Astrocyte (in vitro differentiated cells and primary cell): ENCODE measurements at regions not wholly inside any gene's neighbourhood (a gene's known extent, or its start where the extent isn't known, plus 50 kb on each side); places are given as distances from the start of the nearest gene placed in this dataset.
A peak's percentile ranks its signal among the peaks of the same experiment; 100 is the strongest.

Experiments
- DNase-seq: peaks from one replicate; pipeline ENCODE4 v3.0.0-alpha.2; 2010; ENCODE audit warnings: low read depth
- FAIRE-seq: peaks from 2 replicates; lab custom pipeline; 2011; peaks lifted over from hg19 to GRCh38; lab: Jason Lieb, UNC
- H2AFZ ChIP-seq: 2 replicates; pipeline ENCODE4 v1.6.0; 2012; ENCODE audit warnings: low read depth, low read length, inconsistent platforms
- H3K27ac ChIP-seq: 2 replicates; pipeline ENCODE4 v1.5.1; 2011; ENCODE audit warnings: low read depth, low read length, inconsistent platforms
- H3K27me3 ChIP-seq: 2 replicates; pipeline ENCODE4 v1.6.0; 2011; ENCODE audit warnings: low read length, inconsistent platforms; ENCODE audit not compliant: insufficient read depth
- H3K36me3 ChIP-seq: 2 replicates; pipeline ENCODE4 v1.5.1; 2011; ENCODE audit warnings: low read length, inconsistent platforms; ENCODE audit not compliant: insufficient read depth
- H3K4me1 ChIP-seq: 2 replicates; pipeline ENCODE4 v1.5.1; 2011; ENCODE audit warnings: low read length, inconsistent platforms; ENCODE audit not compliant: insufficient read depth
- H3K4me2 ChIP-seq: 2 replicates; pipeline ENCODE4 v1.6.0; 2012; ENCODE audit warnings: low read length, inconsistent platforms
- H3K4me3 ChIP-seq: 2 replicates; pipeline ENCODE4 v1.5.1; 2011; ENCODE audit warnings: low read depth, mild to moderate bottlenecking, low read length, inconsistent platforms; ENCODE audit not compliant: insufficient read depth
- H3K79me2 ChIP-seq: 2 replicates; pipeline ENCODE4 v1.6.0; 2012; ENCODE audit warnings: mild to moderate bottlenecking, low read length, inconsistent platforms; ENCODE audit not compliant: insufficient read depth
- H3K9ac ChIP-seq: 2 replicates; pipeline ENCODE4 v1.6.0; 2012; ENCODE audit warnings: mild to moderate bottlenecking, low read length, inconsistent platforms
- H3K9me3 ChIP-seq: 2 replicates; pipeline ENCODE4 v1.5.1; 2012; ENCODE audit warnings: low read depth, mild to moderate bottlenecking, low read length, inconsistent platforms; ENCODE audit not compliant: insufficient read depth
- H4K20me1 ChIP-seq: 2 replicates; pipeline ENCODE4 v1.6.0; 2012; ENCODE audit warnings: low read length, inconsistent platforms; ENCODE audit not compliant: insufficient read depth
- H3K27ac Mint-ChIP-seq: one replicate; pipeline ENCODE4 v1.8.0; 2021; ENCODE audit warnings: mild to moderate bottlenecking, mixed read lengths; ENCODE audit not compliant: unreplicated experiment
- H3K27me3 Mint-ChIP-seq: one replicate; pipeline ENCODE4 v1.8.0; 2021; ENCODE audit warnings: low read depth, mixed read lengths; ENCODE audit not compliant: unreplicated experiment
- H3K36me3 Mint-ChIP-seq: one replicate; pipeline ENCODE4 v1.8.0; 2021; ENCODE audit warnings: low read depth, mixed read lengths; ENCODE audit not compliant: unreplicated experiment
- H3K4me1 Mint-ChIP-seq: one replicate; pipeline ENCODE4 v1.8.0; 2021; ENCODE audit warnings: low read depth, mixed read lengths; ENCODE audit not compliant: unreplicated experiment
- H3K4me3 Mint-ChIP-seq: one replicate; pipeline ENCODE4 v1.8.0; 2021; ENCODE audit warnings: mild to moderate bottlenecking, moderate library complexity, mixed read lengths; ENCODE audit not compliant: unreplicated experiment
- H3K9me3 Mint-ChIP-seq: one replicate; pipeline ENCODE4 v1.8.0; 2021; ENCODE audit warnings: mild to moderate bottlenecking, mixed read lengths; ENCODE audit not compliant: unreplicated experiment
- CTCF ChIP-seq: IDR thresholded peaks from 2 replicates; pipeline ENCODE4 v1.5.1; 2011; ENCODE audit warnings: low read depth, mild to moderate bottlenecking, inconsistent platforms, low read length, moderate library complexity; ENCODE audit not compliant: insufficient read depth
- EZH2 ChIP-seq: IDR thresholded peaks from 2 replicates; pipeline ENCODE4 v1.6.1; 2012; ENCODE audit warnings: mild to moderate bottlenecking, low read length, inconsistent platforms; ENCODE audit not compliant: insufficient read depth

GRCh38 chr3:34219556-34219955, 421.1 kb downstream of the PDCD6IP start:
- no peak for DNase-seq
- H3K4me3 ChIP-seq, result no peak overlapping the region
- H3K4me1 ChIP-seq, result no peaks in the 10 kb centered on the region
- H3K4me1 Mint-ChIP-seq, result peaks cover 26% of the 10 kb centered on the region
- peak overlapping the region; percentile 4 for H3K27ac Mint-ChIP-seq
- no peaks in the 10 kb centered on the region for H3K27me3 Mint-ChIP-seq
- no peak overlapping the region for H3K9ac ChIP-seq
- H3K4me2 ChIP-seq, result no peak overlapping the region
- no peaks in the 10 kb centered on the region for H3K79me2 ChIP-seq
- TF ChIP-seq EZH2 (no peak), CTCF (no peak)
- H3K27ac ChIP-seq, result no peak overlapping the region
- H3K9me3 ChIP-seq, result no peaks in the 10 kb centered on the region
- no peak overlapping the region for H3K4me3 Mint-ChIP-seq
- FAIRE-seq, result no peak
- H3K9me3 Mint-ChIP-seq, result peaks cover 2% of the 10 kb centered on the region
- H3K36me3 Mint-ChIP-seq, result no peaks in the 10 kb centered on the region
- no peaks in the 10 kb centered on the region for H3K27me3 ChIP-seq
- H4K20me1 ChIP-seq, result no peaks in the 10 kb centered on the region
- no peaks in the 10 kb centered on the region for H3K36me3 ChIP-seq
- no peak overlapping the region for H2AFZ ChIP-seq

- no peak for DNase-seq
- Histone ChIP-seq H4K20me1 (no peaks in the 10 kb centered on the region), H3K9ac (no peak overlapping the region), H3K27ac (no peak overlapping the region), H3K4me1 (no peaks in the 10 kb centered on the region), H3K4me2 (no peak overlapping the region), H3K27me3 (no peaks in the 10 kb centered on the region), H3K36me3 (no peaks in the 10 kb centered on the region), H2AFZ (no peak overlapping the region), H3K4me3 (no peak overlapping the region), H3K79me2 (no peaks in the 10 kb centered on the region), H3K9me3 (no peaks in the 10 kb centered on the region)
- Mint-ChIP-seq H3K27ac (no peak overlapping the region), H3K4me1 (peaks cover 8% of the 10 kb centered on the region), H3K9me3 (peaks cover 2% of the 10 kb centered on the region), H3K27me3 (no peaks in the 10 kb centered on the region), H3K4me3 (no peak overlapping the region), H3K36me3 (no peaks in the 10 kb centered on the region)
- no peak for TF ChIP-seq CTCF
- TF ChIP-seq EZH2, result no peak
- FAIRE-seq, result no peak
Measured at GRCh38 chr3:34225821-34226366, 427.5 kb downstream of the PDCD6IP start.

DNA sequence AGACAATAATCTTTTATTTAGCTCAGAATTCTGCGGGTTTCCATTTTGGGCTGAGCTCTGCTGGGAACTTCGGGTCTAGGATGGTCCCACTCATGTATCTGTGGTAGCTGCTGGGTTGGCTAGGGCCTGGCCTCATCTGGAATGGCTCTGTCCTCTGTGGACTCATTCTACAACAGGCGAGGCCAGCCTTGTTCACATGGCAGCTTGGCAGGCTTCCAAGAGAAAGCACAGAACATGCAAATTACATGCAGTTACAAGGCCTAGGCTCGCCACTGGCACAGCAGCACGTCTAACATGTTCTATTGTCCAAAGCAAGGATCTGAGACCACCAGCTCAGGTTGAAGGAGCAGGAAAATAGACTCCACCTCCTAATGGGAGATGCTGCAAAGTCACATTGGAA, 431.4 kb downstream of the PDCD6IP start:
- H3K9ac ChIP-seq, result no peak overlapping the region
- Mint-ChIP-seq H3K9me3 (no peaks in the 10 kb centered on the region), H3K4me1 (peaks cover 3% of the 10 kb centered on the region), H3K4me3 (no peak overlapping the region), H3K27me3 (no peaks in the 10 kb centered on the region), H3K27ac (no peak overlapping the region), H3K36me3 (no peaks in the 10 kb centered on the region)
- H3K4me1 ChIP-seq, result no peaks in the 10 kb centered on the region
- no peak overlapping the region for H3K4me3 ChIP-seq
- no peaks in the 10 kb centered on the region for H3K27me3 ChIP-seq
- H3K9me3 ChIP-seq, result no peaks in the 10 kb centered on the region
- no peak overlapping the region for H2AFZ ChIP-seq
- H4K20me1 ChIP-seq, result no peaks in the 10 kb centered on the region
- no peak for FAIRE-seq
- H3K79me2 ChIP-seq, result no peaks in the 10 kb centered on the region
- TF ChIP-seq EZH2, result no peak
- TF ChIP-seq CTCF, result no peak
- H3K4me2 ChIP-seq, result no peak overlapping the region
- H3K27ac ChIP-seq, result no peak overlapping the region
- no peaks in the 10 kb centered on the region for H3K36me3 ChIP-seq
- DNase-seq, result no peak
